Karpas-422 (cell line): ENCODE measurements at regions not wholly inside any gene's neighbourhood (a gene's known extent, or its start where the extent isn't known, plus 50 kb on each side); places are given as distances from the start of the nearest gene placed in this dataset.
"Not testable (repeated sequence)": the region's sequence is repeated elsewhere in the genome, so short reads cannot be mapped to it uniquely, and the experiment has no call there.

ENCODE experiments used
- DNase-seq: peaks from one replicate; pipeline ENCODE4 v3.0.0-alpha.2; 2015
- H2AFZ ChIP-seq: fragments of 200-600 bp; sonication (generic); 2 replicates; pipeline ENCODE4 v1.6.1; 2014; ENCODE audit warnings: antibody characterized with exemption, low read length, mixed read lengths
- H3K27ac ChIP-seq: fragments of 200-600 bp; sonication (generic); 2 replicates; pipeline ENCODE4 v1.5.1; 2014; ENCODE audit warnings: mild to moderate bottlenecking, low read length, moderate library complexity
- H3K27me3 ChIP-seq: fragments of 200-600 bp; sonication (generic); 2 replicates; pipeline ENCODE4 v1.6.1; 2014; ENCODE audit warnings: low read length, mixed read lengths
- H3K36me3 ChIP-seq: fragments of 200-600 bp; sonication (generic); 2 replicates; pipeline ENCODE4 v1.6.1; 2014; ENCODE audit warnings: low read length, mixed read lengths; ENCODE audit not compliant: insufficient read depth
- H3K4me1 ChIP-seq: fragments of 200-600 bp; sonication (generic); 2 replicates; pipeline ENCODE4 v1.6.1; 2014; ENCODE audit warnings: mild to moderate bottlenecking, low read length, mixed read lengths
- H3K4me2 ChIP-seq: fragments of 200-600 bp; sonication (generic); 2 replicates; pipeline ENCODE4 v1.6.1; 2014; ENCODE audit warnings: low read length, low read depth, mild to moderate bottlenecking; ENCODE audit not compliant: poor library complexity, severe bottlenecking
- H3K4me3 ChIP-seq: fragments of 200-600 bp; sonication (generic); 2 replicates; pipeline ENCODE4 v1.5.1; 2014; ENCODE audit warnings: mild to moderate bottlenecking, antibody characterized with exemption, low read length, mixed read lengths
- H3K79me2 ChIP-seq: fragments of 200-600 bp; sonication (generic); 2 replicates; pipeline ENCODE4 v1.6.1; 2014; ENCODE audit warnings: mild to moderate bottlenecking, low read length, mixed read lengths
- H3K9ac ChIP-seq: fragments of 200-600 bp; sonication (generic); 2 replicates; pipeline ENCODE4 v1.6.0; 2014; ENCODE audit warnings: low read length
- H3K9me2 ChIP-seq: fragments of 200-600 bp; sonication (generic), shearing (Covaris generic); replicated peaks from 2 replicates; pipeline ENCODE4 v1.6.0; 2014; ENCODE audit warnings: mild to moderate bottlenecking, low read length, moderate library complexity; ENCODE audit not compliant: insufficient read depth
- H3K9me3 ChIP-seq: fragments of 300-700, 200-600 bp; sonication (generic); 2 replicates; pipeline ENCODE4 v1.6.1; 2014; ENCODE audit warnings: low read length, mixed read lengths
- H4K20me1 ChIP-seq: fragments of 200-600 bp; sonication (generic); 2 replicates; pipeline ENCODE4 v1.6.1; 2014; ENCODE audit warnings: mild to moderate bottlenecking, antibody characterized with exemption, low read length, low read depth; ENCODE audit not compliant: insufficient read depth

- no peaks in the 10 kb centered on the region for H3K4me1 ChIP-seq
- H3K27me3 ChIP-seq = no peaks in the 10 kb centered on the region
- H3K9ac ChIP-seq = no peak overlapping the region
- no peaks in the 10 kb centered on the region for H3K9me2 ChIP-seq
- no peaks in the 10 kb centered on the region for H3K79me2 ChIP-seq
- DNase-seq = no peak
- no peak overlapping the region for H3K4me3 ChIP-seq
- H3K36me3 ChIP-seq = no peaks in the 10 kb centered on the region
- no peak overlapping the region for H3K27ac ChIP-seq
- H2AFZ ChIP-seq = no peak overlapping the region
- no peak overlapping the region for H3K4me2 ChIP-seq
- H4K20me1 ChIP-seq = no peaks in the 10 kb centered on the region
- no peaks in the 10 kb centered on the region for H3K9me3 ChIP-seq
These were observed 64.0 kb downstream of the EBNA1BP2 start for GRCh38 chr1:43108080-43108479.

GRCh38 chr1:43107664-43108063, 64.4 kb downstream of the EBNA1BP2 start:
- Histone ChIP-seq H3K9me3 (no peaks in the 10 kb centered on the region), H3K79me2 (no peaks in the 10 kb centered on the region), H2AFZ (no peak overlapping the region), H3K4me2 (no peak overlapping the region), H3K9ac (no peak overlapping the region), H3K36me3 (no peaks in the 10 kb centered on the region), H3K9me2 (no peaks in the 10 kb centered on the region), H4K20me1 (no peaks in the 10 kb centered on the region), H3K4me3 (no peak overlapping the region), H3K4me1 (no peaks in the 10 kb centered on the region), H3K27me3 (no peaks in the 10 kb centered on the region), H3K27ac (no peak overlapping the region)
- DNase-seq = no peak

- Histone ChIP-seq H3K9me2 (no peaks in the 10 kb centered on the region), H3K9me3 (no peaks in the 10 kb centered on the region), H3K79me2 (no peaks in the 10 kb centered on the region), H3K27ac (no peak overlapping the region), H3K36me3 (no peaks in the 10 kb centered on the region), H3K9ac (no peak overlapping the region), H3K4me1 (no peaks in the 10 kb centered on the region), H3K27me3 (no peaks in the 10 kb centered on the region), H3K4me3 (no peak overlapping the region), H3K4me2 (no peak overlapping the region), H4K20me1 (no peaks in the 10 kb centered on the region), H2AFZ (no peak overlapping the region)
- DNase-seq = no peak
These were observed 67.9 kb downstream of the EBNA1BP2 start for GRCh38 chr1:43104027-43104763.

- H3K9ac ChIP-seq = no peak overlapping the region
- no peaks in the 10 kb centered on the region for H3K9me2 ChIP-seq
- no peaks in the 10 kb centered on the region for H4K20me1 ChIP-seq
- H2AFZ ChIP-seq = no peak overlapping the region
- no peaks in the 10 kb centered on the region for H3K79me2 ChIP-seq
- DNase-seq = no peak
- H3K4me3 ChIP-seq = no peak overlapping the region
- H3K4me1 ChIP-seq = no peaks in the 10 kb centered on the region
- H3K4me2 ChIP-seq = no peak overlapping the region
- no peaks in the 10 kb centered on the region for H3K36me3 ChIP-seq
- H3K27me3 ChIP-seq = no peaks in the 10 kb centered on the region
- H3K27ac ChIP-seq = no peak overlapping the region
- no peaks in the 10 kb centered on the region for H3K9me3 ChIP-seq
These were observed 71.0 kb downstream of the EBNA1BP2 start for GRCh38 chr1:43101061-43101460.

- Histone ChIP-seq H3K4me1 (no peaks in the 10 kb centered on the region), H3K27me3 (no peaks in the 10 kb centered on the region), H3K9me2 (no peaks in the 10 kb centered on the region), H3K27ac (no peak overlapping the region), H3K4me3 (no peak overlapping the region), H3K36me3 (no peaks in the 10 kb centered on the region), H3K9me3 (no peaks in the 10 kb centered on the region), H2AFZ (no peak overlapping the region), H3K9ac (no peak overlapping the region), H3K4me2 (no peak overlapping the region), H3K79me2 (no peaks in the 10 kb centered on the region), H4K20me1 (no peaks in the 10 kb centered on the region)
- no peak for DNase-seq
These were observed 73.9 kb downstream of the EBNA1BP2 start for GRCh38 chr1:43098200-43098599.

- H3K4me2 ChIP-seq, H3K36me3 ChIP-seq, H3K9me2 ChIP-seq, H3K4me1 ChIP-seq, H3K27ac ChIP-seq, H3K9ac ChIP-seq, H2AFZ ChIP-seq, H3K79me2 ChIP-seq, H3K4me3 ChIP-seq, DNase-seq, H3K27me3 ChIP-seq, H3K9me3 ChIP-seq, H4K20me1 ChIP-seq: not testable (repeated sequence)
These were observed 75.6 kb downstream of the EBNA1BP2 start for GRCh38 chr1:43096528-43096927.

GRCh38 chr1:43090812-43091211, 81.3 kb downstream of the EBNA1BP2 start:
- H3K36me3 ChIP-seq, H3K27ac ChIP-seq, H3K79me2 ChIP-seq: not testable (repeated sequence)

GRCh38 chr1:43090157-43090556, 81.9 kb downstream of the EBNA1BP2 start:
- H3K79me2 ChIP-seq, H3K9me3 ChIP-seq, H3K4me3 ChIP-seq, H3K27ac ChIP-seq, H3K9me2 ChIP-seq, H4K20me1 ChIP-seq, H3K36me3 ChIP-seq, H3K9ac ChIP-seq, H3K4me2 ChIP-seq, H2AFZ ChIP-seq, H3K4me1 ChIP-seq, DNase-seq, H3K27me3 ChIP-seq: not testable (repeated sequence)

More at GRCh38 chr1:43090812-43091211, 81.3 kb downstream of the EBNA1BP2 start:
- H2AFZ ChIP-seq, H3K4me3 ChIP-seq, H3K4me1 ChIP-seq, H3K9me2 ChIP-seq, H3K9me3 ChIP-seq, H3K9ac ChIP-seq, H3K27me3 ChIP-seq, H4K20me1 ChIP-seq, DNase-seq, H3K4me2 ChIP-seq: not testable (repeated sequence)
